GM18867 (cell line): ENCODE measurements at regions not wholly inside any gene's neighbourhood (a gene's known extent, or its start where the extent isn't known, plus 50 kb on each side); places are given as distances from the start of the nearest gene placed in this dataset.
"Not testable (repeated sequence)": the region's sequence is repeated elsewhere in the genome, so short reads cannot be mapped to it uniquely, and the experiment has no call there.

Source experiments
- ATAC-seq: cut with Tn5 transposase; IDR thresholded peaks from one replicate; pipeline ENCODE4 v1.9.1; 2021; ENCODE audit warnings: mild to moderate bottlenecking, moderate library complexity; ENCODE audit not compliant: unreplicated experiment

DNA sequence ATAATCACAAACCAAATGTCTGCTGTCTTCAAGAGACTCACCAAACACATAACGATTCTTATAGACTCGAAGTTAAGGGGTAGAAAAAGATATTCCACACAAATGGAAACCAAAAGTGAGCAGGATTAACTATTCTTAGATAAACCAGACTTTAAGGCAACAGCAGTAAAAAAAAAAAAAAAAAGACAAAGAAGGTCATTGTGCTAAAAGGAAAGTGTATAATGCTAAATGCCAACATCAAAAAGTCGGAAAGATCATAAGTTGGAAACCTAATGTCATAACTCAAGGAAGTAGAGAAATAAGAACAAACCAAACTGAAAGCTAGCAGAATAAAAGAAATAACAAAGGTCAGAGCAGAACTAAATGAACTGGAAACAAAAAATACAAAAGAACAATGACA lies 714.6 kb downstream of the SEMA5A start:
- ATAC-seq: no peak

DNA sequence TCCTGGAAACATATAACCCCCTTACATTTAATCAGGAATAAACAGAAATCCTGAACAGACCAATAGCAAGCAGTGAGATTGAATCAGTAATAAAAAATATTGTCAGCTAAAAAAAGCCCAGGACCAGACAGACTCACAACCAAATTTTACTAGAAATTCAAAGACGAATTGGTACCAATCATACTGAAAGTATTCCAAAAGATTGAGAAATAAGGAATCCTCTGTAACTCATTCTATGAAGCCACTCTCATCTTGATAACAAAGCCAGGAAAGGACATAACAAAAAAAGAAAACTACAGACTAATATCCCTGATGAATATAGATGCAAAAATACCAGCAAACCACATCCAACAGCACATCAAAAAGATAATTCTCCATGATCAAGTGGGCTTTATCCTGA lies 714.0 kb downstream of the SEMA5A start:
- no peak for ATAC-seq

DNA sequence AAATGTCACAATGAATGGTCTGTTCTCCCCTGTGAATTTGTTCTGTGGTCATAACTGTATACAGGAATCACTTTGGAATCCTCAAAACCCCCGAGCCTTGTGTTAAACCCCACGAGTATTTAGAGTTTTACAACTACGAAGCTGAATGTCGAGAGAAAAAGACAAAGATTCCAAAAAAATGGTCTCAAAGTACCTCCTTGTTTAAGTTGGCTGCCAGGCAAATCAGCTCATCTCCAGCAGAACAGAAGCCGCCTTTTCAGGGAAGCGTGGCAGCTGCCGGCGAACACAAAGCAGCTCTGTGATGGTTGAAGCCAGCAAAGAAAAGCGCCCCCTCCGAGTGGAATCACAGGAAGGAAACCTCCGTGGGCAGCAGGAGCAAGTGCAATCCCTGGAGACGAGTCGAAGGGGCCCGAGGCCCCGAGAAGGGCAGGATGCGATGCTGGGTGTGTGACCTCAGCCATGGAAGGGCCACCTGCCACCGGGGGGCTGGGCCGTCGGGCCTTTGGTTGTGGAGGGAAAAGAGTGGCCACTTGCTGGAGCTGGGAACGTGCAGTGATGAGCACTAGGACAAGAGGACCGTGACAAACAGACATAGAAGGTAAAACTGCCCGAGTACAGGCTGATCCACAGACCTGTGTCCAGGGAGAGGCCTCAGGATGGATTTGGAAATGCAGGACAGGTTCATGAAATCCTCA lies 706.4 kb downstream of the SEMA5A start:
- no peak for ATAC-seq

DNA sequence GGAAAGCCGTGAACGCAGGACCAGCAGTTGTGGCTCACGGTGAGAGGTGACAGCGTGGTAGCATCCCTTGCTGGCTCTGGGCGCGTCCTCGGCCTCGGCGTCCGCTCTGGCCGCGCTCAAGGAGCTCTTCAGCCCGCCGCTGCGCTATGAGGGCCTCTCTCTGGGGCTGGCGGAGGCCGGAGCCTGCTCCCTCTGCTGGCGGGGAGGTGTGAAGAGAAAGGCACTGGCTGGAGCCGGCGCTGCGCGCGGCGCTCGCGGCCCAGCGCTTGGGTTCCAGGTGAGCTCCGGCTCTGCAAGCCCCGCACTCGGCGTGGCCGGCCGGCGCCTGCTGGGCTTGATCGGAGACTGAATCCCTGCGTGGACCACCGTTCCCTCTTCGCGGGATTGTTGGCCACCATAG lies 705.6 kb downstream of the SEMA5A start:
- ATAC-seq: no peak

DNA sequence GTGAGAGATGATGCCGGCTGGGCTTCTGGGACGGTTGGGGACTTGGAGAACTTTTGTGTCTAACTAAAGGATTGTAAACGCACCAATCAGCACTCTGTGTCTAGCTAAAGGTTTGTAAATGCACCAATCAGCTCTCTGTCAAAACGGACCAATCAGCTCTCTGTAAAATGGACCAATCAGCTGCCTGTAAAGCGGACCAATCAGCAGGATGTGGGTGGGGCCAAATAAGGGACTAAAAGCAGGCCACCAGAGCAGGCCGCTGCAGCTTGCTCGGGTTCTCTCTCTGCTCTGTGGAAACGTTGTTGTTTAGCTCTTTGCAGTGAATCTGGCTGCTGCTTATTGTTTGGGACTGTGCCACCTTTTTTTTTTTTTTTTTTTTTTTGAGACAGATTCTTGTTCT lies 705.1 kb downstream of the SEMA5A start:
- not testable (repeated sequence) for ATAC-seq

DNA sequence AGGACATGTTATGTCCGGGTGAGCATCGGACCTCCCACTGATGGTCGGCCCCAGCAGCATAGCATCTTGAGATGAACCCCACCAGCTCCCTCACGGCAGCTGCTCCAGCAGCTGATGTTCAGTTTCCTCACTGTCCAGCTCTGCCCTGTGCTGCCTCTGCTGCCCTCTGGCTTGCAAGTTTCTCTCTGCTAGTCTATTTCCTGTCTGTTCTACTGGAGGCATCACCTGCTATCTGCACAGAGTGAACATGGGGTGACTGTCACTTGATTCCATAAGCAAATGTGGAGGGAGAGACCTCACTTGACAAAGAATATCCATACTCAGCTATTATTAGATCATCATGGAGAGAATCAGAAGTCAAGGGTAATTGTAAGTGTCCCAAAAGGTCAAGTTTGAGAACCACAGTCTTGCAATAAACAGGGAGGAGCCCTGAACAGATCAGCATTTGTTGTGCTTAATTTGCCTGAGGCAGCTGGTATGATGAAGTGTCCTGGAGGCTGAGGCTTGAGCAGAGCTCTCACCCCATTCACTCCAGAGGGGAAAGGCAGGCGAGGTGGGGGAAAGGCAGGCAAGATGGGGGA lies 702.8 kb downstream of the SEMA5A start:
- ATAC-seq: no peak

DNA sequence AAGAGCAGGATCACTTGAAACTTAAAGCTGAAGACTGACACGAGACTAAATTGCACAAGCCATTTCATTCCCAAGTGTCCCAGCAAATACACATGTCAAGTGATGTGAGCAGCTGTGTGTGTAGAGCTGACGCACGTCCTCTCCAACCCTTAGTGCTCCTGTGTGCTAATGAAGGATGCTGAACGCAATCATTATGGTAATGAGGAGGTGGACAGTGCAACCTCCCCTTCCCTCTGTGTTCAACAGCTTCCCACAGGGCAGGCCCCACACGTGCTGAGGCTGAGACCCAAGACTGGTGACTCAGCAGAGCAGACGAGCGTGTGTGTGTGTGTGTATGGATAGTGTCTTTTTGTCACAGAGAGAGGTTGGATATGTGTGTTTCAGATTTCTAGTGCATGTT lies 702.1 kb downstream of the SEMA5A start:
- no peak for ATAC-seq

DNA sequence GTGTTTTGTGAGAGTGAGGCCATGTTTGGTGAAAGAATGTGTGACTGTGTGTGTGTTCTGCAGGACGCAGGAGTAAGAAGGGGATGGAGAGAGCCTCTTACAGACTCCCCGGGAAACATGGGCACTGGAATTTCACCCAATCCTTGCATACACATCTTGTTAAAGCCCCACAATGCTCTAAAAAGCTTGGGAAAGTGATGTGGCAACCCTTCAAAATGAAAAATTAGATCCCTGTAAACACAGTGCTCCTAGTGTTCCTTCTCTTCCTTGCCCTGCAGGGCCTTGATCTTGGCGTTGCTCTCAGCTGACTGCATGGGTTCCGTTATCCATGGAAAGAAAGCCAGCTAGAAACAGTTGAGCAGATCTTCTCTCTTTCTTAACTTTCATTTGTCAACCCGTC lies 701.7 kb downstream of the SEMA5A start:
- ATAC-seq: no peak

DNA sequence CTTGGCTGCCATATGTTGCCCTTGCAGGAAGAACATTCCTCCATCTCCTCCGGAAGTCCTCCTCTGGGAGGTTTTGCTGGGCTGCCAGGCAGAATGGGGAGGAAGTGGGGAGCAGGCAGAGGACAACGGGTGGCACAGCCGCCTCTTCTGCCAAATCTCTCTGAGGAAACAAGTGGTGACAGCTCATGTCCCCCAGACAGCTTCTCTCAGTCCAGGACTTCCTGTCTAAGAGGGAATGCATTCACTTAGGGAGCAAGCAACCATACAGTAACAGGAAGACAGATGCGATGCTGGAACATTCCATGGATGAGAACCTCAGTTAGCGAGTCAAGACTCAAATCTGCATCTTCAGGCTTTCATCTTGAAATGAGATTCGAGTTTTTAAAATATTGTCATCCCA lies 701.0 kb downstream of the SEMA5A start:
- ATAC-seq: no peak

DNA sequence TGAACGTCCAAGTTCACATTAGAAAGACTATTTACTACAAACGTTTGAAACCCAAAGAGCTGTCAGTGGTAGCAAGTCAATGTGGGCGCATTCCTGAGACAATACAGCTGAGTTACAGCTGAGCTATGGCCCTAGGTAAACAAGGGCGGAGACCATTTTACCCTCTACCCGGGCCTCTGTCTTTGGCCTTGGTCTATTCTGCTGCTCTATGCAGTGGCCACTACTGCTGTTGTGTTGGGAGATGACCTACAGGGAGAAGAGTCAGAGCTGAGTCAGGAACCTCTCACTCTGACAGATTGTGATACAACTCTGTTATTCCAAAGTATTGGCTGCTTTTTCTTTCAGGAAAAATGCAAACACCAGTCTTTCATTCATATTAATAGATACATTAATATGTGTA lies 700.6 kb downstream of the SEMA5A start:
- ATAC-seq: no peak

DNA sequence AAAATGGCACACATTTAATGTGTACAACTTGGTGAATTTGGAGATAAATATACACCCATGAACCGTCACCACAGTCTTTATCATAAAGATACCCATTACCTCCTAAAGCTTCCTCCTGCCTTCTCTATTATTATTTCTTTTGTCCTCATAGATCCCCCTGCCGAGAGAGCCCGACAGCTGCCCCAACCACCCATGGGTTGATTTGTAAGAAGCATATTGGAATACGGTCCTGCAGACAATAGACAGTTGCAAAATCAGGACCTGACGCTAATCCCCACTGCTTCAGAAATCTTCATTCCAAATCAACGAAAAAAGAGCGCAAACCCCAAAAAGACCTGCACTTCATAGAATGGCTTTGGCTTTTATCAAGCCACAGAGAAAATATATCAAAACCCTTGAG lies 697.5 kb downstream of the SEMA5A start:
- ATAC-seq: no peak

DNA sequence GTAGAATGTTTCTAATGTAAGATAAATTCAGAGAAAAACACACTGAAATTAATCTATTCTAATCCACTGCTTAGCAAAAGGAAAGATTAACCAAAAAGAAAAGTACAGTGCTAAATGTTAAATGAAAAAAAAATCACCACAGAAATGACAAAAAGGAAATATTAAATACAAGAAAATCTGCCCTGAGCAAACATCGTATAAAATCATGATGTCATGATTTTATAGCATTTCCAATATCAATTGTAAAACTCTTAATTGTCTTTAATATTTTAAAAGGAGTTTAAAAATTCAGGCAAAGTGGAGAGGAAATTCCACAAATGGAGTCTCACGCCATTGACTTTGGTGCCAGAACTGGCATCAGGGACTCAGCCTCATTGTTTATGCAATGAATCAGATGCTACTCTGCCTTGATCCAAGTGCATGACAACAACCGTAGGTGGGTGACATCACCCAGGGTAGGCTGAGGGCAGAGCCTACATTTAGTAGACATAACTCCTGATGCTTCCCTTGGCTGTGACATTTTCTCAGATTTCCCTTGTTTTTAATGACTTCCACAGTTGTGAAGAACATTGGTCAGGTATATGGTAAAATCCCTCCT lies 696.8 kb downstream of the SEMA5A start:
- no peak for ATAC-seq

DNA sequence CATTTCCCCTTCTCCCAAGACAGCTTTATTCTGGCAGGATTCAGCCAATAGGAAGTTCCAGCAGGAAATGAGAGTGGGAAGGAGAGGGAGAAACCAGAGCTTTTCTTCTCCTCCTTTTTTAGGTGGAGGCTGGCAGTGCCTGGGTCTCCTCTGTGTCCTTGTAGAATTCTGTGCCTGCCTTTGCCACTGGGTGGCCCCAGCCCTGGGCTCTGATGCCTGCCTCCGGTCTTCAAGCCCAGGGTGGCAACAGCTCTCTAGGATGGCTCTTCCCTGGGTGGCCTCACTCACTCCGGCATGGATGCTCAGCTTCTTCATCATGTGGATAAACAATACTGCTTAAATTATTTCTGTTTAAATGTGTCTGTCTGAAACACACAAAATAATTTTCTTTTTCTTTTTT lies 694.8 kb downstream of the SEMA5A start:
- no peak for ATAC-seq

DNA sequence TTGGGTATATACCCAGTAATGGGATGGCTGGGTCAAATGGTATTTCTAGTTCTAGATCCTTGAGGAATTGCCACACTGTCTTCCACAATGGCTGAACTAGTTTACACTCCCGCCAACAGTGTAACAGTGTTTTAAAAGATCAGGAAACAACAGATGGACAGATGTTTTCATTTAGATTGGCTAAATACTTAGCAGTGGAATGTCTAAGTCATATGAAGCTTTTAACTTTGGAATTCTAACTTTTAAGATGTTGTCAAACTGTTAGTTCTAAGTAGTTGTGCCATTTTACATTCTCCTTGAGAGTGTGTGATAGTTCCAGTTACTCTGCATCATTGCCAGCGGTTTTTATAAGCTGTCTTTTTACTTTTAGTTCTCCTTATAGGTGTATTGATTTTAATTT lies 688.8 kb downstream of the SEMA5A start:
- no peak for ATAC-seq

DNA sequence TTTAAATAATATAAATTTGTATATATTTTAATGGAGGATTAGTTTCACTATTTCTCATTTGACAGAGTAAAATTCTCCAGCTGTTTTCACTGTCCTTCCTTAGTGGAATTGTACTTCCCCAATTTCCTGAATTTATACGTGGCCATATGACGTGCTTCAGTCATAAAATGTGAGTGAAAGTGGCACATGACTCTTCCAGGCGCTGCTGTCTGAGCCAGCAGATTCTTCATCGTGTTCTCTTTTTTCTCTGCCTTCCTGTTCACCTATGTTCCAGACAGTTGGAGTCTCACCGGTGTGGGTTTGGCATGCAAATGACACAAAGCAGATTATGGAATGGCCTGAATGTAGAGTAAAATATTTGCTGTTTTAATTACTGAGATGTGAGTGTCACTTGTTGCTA lies 684.1 kb downstream of the SEMA5A start:
- ATAC-seq: no peak

DNA sequence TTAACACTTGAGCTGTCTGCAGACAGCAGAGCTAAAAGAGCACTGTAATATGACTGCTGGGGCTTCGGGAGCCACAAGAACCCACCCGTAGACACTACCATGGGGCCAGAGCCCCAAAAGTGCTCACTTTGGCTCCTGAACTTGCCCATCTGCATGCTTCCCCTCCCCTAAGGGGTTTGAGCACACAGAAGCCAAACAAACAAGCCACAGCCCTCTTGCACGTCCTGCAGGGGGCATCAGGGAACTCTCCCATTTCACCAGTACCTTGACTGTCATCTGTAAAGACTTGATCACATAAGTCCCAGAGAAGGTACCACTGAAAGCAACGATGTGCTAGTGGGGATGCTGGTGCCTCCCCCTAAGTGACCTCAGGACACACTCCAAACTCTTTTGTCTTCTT lies 681.8 kb downstream of the SEMA5A start:
- ATAC-seq: no peak

DNA sequence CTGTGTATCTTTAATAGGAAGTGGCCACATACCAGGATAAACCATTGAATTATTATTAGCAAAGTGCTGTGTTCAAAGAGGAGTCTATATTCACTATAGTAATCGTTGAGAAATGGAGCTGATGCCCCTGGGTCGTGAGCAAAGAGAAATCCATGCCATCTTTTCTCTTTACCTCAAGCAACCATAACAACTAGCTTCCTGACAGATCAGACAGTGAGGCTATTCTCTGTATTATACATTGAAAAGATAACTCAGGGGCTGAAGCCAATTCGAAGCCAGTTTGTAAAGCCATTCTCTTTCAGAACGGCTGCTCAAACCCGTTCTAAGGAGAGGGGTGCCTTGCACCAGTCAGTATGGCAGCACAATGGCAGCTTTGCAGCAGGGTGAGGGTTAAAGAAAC lies 680.6 kb downstream of the SEMA5A start:
- ATAC-seq: no peak

DNA sequence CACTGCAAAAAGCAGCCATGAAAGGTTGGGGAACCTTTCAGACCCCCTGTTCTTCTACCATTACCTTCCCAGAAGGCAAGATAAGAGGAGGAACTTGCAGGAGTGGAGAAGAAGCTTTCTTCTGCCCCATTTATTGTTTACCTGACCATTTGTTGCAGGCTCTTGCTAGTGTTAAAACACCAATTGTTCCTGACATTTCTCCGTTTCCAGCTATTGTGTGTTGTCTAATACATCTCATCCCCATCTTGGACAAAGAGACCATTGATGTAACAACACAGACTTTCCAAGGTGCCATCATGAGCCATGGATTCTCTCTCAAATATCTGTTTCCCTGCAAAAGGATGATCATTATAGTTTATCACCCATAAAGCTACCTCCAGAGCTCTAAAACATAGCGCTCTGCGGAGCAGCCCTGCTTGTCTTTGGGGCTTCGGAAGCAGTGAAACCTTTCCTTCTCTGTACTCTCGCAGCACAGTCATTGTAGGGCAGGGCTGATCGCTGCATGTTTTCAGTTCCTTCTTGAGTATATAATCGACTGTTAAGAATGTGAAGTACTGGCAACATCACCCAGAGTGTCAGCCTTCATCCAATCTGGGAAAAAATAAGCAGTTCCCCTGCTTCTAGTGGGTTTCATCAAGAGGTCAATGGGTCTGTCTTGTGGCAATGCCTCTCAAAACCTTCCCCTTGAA lies 680.0 kb downstream of the SEMA5A start:
- ATAC-seq: no peak

DNA sequence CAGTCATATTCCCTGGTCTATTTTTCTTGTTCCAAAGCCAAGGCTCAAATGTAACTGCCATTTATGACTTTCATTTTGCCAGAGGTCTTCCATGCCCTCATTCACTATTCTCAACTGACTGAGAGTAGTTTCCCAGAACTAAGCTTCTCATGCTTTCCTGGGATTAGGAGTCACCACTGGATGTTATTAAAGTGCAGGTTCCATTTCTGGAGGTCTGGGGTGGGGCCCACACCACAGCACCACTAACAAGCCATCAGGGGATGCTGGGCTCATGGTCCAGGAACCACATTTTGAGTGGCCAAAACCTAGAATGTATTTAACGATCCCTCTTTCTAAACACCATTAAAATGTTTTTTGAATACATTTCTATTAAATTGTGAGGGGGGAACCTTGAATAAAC lies 677.6 kb downstream of the SEMA5A start:
- no peak for ATAC-seq

DNA sequence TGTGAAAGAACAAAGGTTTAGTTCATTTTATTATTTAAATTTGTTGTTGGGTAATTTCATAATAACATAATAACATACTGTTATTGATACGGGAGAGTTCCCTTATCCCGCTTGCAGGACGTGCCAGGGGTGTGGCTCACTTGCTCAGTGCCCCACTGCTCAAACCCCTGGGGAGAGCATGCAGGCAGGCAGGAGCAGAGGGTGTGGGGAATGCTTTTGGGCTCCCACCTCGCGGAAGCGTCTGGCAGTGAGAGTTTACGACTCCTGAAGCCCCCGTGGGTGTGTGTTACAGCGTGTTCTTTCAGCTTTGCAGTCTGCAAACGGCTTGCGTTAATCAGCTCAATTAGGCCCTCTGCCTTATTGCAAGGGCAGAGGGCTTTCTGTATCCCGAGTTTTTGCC lies 675.9 kb downstream of the SEMA5A start:
- no peak for ATAC-seq

DNA sequence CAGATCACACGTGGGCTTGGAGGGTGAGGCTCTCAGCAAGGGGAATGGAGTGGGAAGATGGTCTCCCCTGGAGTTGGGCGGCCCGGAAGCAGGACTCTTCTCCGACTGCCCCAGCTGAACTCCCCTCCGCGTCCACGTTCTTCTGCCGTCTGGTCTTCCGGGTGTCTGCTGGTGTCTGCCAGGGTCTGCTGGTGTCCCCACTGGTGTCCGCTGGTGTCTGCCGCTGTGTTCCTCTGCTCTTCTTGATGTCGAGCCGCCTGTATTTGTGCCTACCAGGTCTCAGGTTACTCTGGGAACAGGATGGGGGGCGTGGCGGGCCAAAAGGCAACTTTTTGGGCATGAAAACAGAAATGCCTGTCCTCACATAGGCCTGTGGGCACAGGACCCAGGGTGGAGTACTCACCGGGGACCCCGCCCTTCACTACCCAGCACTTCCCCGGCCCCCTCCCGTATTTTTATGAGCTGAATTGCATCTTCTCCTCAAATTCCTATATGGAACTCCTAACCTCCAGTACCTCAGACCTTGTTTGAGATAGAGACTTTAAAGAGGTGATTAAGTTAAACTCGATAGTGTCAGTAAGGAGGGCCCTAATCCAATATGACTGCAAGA lies 675.4 kb downstream of the SEMA5A start:
- no peak for ATAC-seq

DNA sequence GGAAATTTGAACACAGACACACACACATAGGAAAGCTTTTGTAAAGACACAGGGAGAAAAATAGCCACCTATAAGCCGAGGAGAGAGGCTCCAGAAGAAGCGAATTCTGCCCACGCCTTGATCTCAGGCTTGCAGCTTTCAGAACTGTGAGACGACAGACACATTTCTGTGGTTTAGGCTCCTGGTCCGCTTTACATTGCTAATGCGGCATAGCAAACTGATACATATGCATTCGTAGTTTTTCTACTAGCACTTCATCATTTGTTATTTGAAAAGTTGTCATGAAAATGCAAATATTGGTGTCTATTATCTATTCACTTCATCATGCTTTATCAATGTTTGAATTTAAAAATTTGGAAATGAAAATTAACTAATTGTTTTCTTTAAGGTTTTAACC lies 674.9 kb downstream of the SEMA5A start:
- ATAC-seq: no peak
